ENCODE measurements at regions not wholly inside any gene's neighbourhood (a gene's known extent, or its start where the extent isn't known, plus 50 kb on each side); places are given as distances from the start of the nearest gene placed in this dataset.

GRCh38 chr6:126926926-126927325, 191.5 kb upstream of the RSPO3 start:
- Histone ChIP-seq H2AFZ (ENCODE audit: low read length) (no peak overlapping the region), H3K27me3 (ENCODE audit: insufficient read depth, low read length, poor library complexity, severe bottlenecking) (no peaks in the 10 kb centered on the region), H3K36me3 (ENCODE audit: insufficient read depth, low read length) (no peaks in the 10 kb centered on the region), H3K4me3 (ENCODE audit: low read length, poor library complexity, severe bottlenecking) (no peak overlapping the region), H3K4me2 (ENCODE audit: low read depth, low read length, poor library complexity, severe bottlenecking) (no peak overlapping the region), H3K9me2 (replicated peaks; ENCODE audit: low read depth, low read length) (no peaks in the 10 kb centered on the region), H3K79me2 (ENCODE audit: insufficient read depth, low read length) (no peaks in the 10 kb centered on the region), H3F3A (ENCODE audit: low read depth) (no peaks in the 10 kb centered on the region), H3K9me3 (ENCODE audit: insufficient read depth, low read depth, low read length) (no peaks in the 10 kb centered on the region), H3K4me1 (ENCODE audit: insufficient read depth, low read length, poor library complexity, severe bottlenecking) (no peaks in the 10 kb centered on the region), H3K9ac (ENCODE audit: low read depth, low read length, poor library complexity, severe bottlenecking) (no peak overlapping the region), H4K20me1 (ENCODE audit: insufficient read depth, low read length, poor library complexity, severe bottlenecking) (no peaks in the 10 kb centered on the region)
- TF ChIP-seq CTCF (conservative IDR thresholded peaks at IDR 0.05; ENCODE audit: low read length) (no peak), EZH2phosphoT487 (IDR thresholded peaks at IDR 0.05; ENCODE audit: borderline replicate concordance) (no peak)

GRCh38 chr6:126927841-126928240, 190.6 kb upstream of the RSPO3 start:
- Histone ChIP-seq H3K9ac (ENCODE audit: low read depth, low read length, poor library complexity, severe bottlenecking) (no peak overlapping the region), H3K36me3 (ENCODE audit: insufficient read depth, low read length) (no peaks in the 10 kb centered on the region), H4K20me1 (ENCODE audit: insufficient read depth, low read length, poor library complexity, severe bottlenecking) (no peaks in the 10 kb centered on the region), H3K4me3 (ENCODE audit: low read length, poor library complexity, severe bottlenecking) (no peak overlapping the region), H3K9me3 (ENCODE audit: insufficient read depth, low read depth, low read length) (no peaks in the 10 kb centered on the region), H3F3A (ENCODE audit: low read depth) (no peaks in the 10 kb centered on the region), H3K79me2 (ENCODE audit: insufficient read depth, low read length) (no peaks in the 10 kb centered on the region), H3K27me3 (ENCODE audit: insufficient read depth, low read length, poor library complexity, severe bottlenecking) (no peaks in the 10 kb centered on the region), H3K4me1 (ENCODE audit: insufficient read depth, low read length, poor library complexity, severe bottlenecking) (no peaks in the 10 kb centered on the region), H2AFZ (ENCODE audit: low read length) (no peak overlapping the region), H3K9me2 (replicated peaks; ENCODE audit: low read depth, low read length) (no peaks in the 10 kb centered on the region), H3K4me2 (ENCODE audit: low read depth, low read length, poor library complexity, severe bottlenecking) (no peak overlapping the region)
- TF ChIP-seq EZH2phosphoT487 (IDR thresholded peaks at IDR 0.05; ENCODE audit: borderline replicate concordance) = no peak
- no peak for TF ChIP-seq CTCF (conservative IDR thresholded peaks at IDR 0.05; ENCODE audit: low read length)

GRCh38 chr6:126937426-126937825, 181.0 kb upstream of the RSPO3 start:
- no peaks in the 10 kb centered on the region for H4K20me1 ChIP-seq (ENCODE audit: insufficient read depth, low read length, poor library complexity, severe bottlenecking)
- H3K9ac ChIP-seq (ENCODE audit: low read depth, low read length, poor library complexity, severe bottlenecking) = no peak overlapping the region
- H3F3A ChIP-seq (ENCODE audit: low read depth) = peaks cover 3% of the 10 kb centered on the region; the same call in 1 of the 2 replicates
- no peaks in the 10 kb centered on the region for H3K36me3 ChIP-seq (ENCODE audit: insufficient read depth, low read length)
- no peak overlapping the region for H2AFZ ChIP-seq (ENCODE audit: low read length)
- TF ChIP-seq EZH2phosphoT487 (IDR thresholded peaks at IDR 0.05; ENCODE audit: borderline replicate concordance) = no peak
- no peak overlapping the region for H3K4me3 ChIP-seq (ENCODE audit: low read length, poor library complexity, severe bottlenecking)
- H3K9me2 ChIP-seq (replicated peaks; ENCODE audit: low read depth, low read length) = no peaks in the 10 kb centered on the region
- H3K4me1 ChIP-seq (ENCODE audit: insufficient read depth, low read length, poor library complexity, severe bottlenecking) = peaks cover 21% of the 10 kb centered on the region
- no peaks in the 10 kb centered on the region for H3K9me3 ChIP-seq (ENCODE audit: insufficient read depth, low read depth, low read length)
- no peaks in the 10 kb centered on the region for H3K79me2 ChIP-seq (ENCODE audit: insufficient read depth, low read length)
- no peak overlapping the region for H3K4me2 ChIP-seq (ENCODE audit: low read depth, low read length, poor library complexity, severe bottlenecking)
- H3K27me3 ChIP-seq (ENCODE audit: insufficient read depth, low read length, poor library complexity, severe bottlenecking) = no peaks in the 10 kb centered on the region

GRCh38 chr6:126939784-126940183, 178.7 kb upstream of the RSPO3 start:
- Histone ChIP-seq H3K4me2 (ENCODE audit: low read depth, low read length, poor library complexity, severe bottlenecking) (no peak overlapping the region), H3K4me1 (ENCODE audit: insufficient read depth, low read length, poor library complexity, severe bottlenecking) (peaks cover 15% of the 10 kb centered on the region), H3F3A (ENCODE audit: low read depth) (peaks cover 3% of the 10 kb centered on the region; the same call in 1 of the 2 replicates), H3K36me3 (ENCODE audit: insufficient read depth, low read length) (no peaks in the 10 kb centered on the region), H3K9me3 (ENCODE audit: insufficient read depth, low read depth, low read length) (no peaks in the 10 kb centered on the region), H3K79me2 (ENCODE audit: insufficient read depth, low read length) (no peaks in the 10 kb centered on the region), H2AFZ (ENCODE audit: low read length) (no peak overlapping the region), H3K4me3 (ENCODE audit: low read length, poor library complexity, severe bottlenecking) (no peak overlapping the region), H3K27me3 (ENCODE audit: insufficient read depth, low read length, poor library complexity, severe bottlenecking) (no peaks in the 10 kb centered on the region), H4K20me1 (ENCODE audit: insufficient read depth, low read length, poor library complexity, severe bottlenecking) (no peaks in the 10 kb centered on the region), H3K9me2 (replicated peaks; ENCODE audit: low read depth, low read length) (no peaks in the 10 kb centered on the region), H3K9ac (ENCODE audit: low read depth, low read length, poor library complexity, severe bottlenecking) (no peak overlapping the region)
- TF ChIP-seq CTCF (conservative IDR thresholded peaks at IDR 0.05; ENCODE audit: low read length) (no peak), EZH2phosphoT487 (IDR thresholded peaks at IDR 0.05; ENCODE audit: borderline replicate concordance) (no peak)
